ENCODE measurements at regions not wholly inside any gene's neighbourhood (a gene's known extent, or its start where the extent isn't known, plus 50 kb on each side); places are given as distances from the start of the nearest gene placed in this dataset.

GRCh38 chr7:131016230-131016629 is 282.2 kb upstream of the KLF14 start:
- Histone ChIP-seq H3K36me3 (no peaks in the 10 kb centered on the region), H3K27me3 (no peaks in the 10 kb centered on the region)
- no peak for DNase-seq

GRCh38 chr7:131019351-131019750 is 285.3 kb upstream of the KLF14 start:
- TF ChIP-seq, protein P1, sequence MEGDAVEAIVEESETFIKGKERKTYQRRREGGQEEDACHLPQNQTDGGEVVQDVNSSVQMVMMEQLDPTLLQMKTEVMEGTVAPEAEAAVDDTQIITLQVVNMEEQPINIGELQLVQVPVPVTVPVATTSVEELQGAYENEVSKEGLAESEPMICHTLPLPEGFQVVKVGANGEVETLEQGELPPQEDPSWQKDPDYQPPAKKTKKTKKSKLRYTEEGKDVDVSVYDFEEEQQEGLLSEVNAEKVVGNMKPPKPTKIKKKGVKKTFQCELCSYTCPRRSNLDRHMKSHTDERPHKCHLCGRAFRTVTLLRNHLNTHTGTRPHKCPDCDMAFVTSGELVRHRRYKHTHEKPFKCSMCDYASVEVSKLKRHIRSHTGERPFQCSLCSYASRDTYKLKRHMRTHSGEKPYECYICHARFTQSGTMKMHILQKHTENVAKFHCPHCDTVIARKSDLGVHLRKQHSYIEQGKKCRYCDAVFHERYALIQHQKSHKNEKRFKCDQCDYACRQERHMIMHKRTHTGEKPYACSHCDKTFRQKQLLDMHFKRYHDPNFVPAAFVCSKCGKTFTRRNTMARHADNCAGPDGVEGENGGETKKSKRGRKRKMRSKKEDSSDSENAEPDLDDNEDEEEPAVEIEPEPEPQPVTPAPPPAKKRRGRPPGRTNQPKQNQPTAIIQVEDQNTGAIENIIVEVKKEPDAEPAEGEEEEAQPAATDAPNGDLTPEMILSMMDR (IDR thresholded peaks at IDR 0.05), result no peak
- TF ChIP-seq POLR2A (IDR thresholded peaks at IDR 0.05), result no peak
- H3K27me3 ChIP-seq, result no peaks in the 10 kb centered on the region
- DNase-seq, result no peak
- H3K4me1 ChIP-seq, result peaks cover 0 to 20% (median 16%) of the 10 kb centered on the region in 4 donors
- H3K9me3 ChIP-seq, result no peaks in the 10 kb centered on the region
- H3K36me3 ChIP-seq, result no peaks in the 10 kb centered on the region
- no peak overlapping the region for H3K4me3 ChIP-seq
- H3K27ac ChIP-seq, result no peak overlapping the region

More at GRCh38 chr7:131016230-131016629, 282.2 kb upstream of the KLF14 start:
- Histone ChIP-seq H3K4me3 (no peak overlapping the region), H3K9me3 (no peaks in the 10 kb centered on the region), H3K27ac (no peak overlapping the region), H3K4me1 (peaks cover 0 to 37% (median 20%) of the 10 kb centered on the region in 4 donors)
- no peak for TF ChIP-seq POLR2A (IDR thresholded peaks at IDR 0.05)
- TF ChIP-seq, protein P1 (IDR thresholded peaks at IDR 0.05), result no peak

DNA sequence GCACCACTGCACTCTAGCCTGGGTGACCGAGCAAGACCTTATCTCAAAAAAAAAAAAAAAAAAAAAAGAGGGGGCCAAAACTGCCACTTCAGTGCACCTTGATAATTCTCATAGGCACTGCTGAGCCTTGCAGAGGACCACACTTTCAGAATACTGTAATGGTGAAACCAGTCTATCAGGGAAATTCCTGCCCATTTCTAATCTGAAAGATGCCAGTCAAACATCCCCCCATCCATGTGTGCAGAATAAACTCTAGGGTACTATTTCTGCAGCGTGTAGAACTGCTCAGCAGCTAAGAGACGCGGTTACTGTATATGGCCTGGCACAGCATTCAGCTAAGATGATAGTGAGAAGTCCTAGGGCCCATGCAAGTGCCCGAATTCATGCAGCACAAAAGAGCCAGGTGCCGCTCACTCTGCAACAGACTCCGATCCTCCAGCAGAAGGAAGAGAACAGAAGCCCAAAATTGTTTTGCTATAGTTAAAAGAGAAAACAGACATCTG is 286.8 kb upstream of the KLF14 start:
- no peak for TF ChIP-seq POLR2A (IDR thresholded peaks at IDR 0.05)
- TF ChIP-seq, protein P1 (IDR thresholded peaks at IDR 0.05), result no peak
- Histone ChIP-seq H3K36me3 (no peaks in the 10 kb centered on the region), H3K4me1 (peaks cover 0 to 19% (median 9%) of the 10 kb centered on the region in 4 donors), H3K27me3 (no peaks in the 10 kb centered on the region), H3K27ac (peak overlapping the region in 1 of 4 donors; percentile 40), H3K4me3 (no peak overlapping the region), H3K9me3 (no peaks in the 10 kb centered on the region)
- no peak for DNase-seq

DNA sequence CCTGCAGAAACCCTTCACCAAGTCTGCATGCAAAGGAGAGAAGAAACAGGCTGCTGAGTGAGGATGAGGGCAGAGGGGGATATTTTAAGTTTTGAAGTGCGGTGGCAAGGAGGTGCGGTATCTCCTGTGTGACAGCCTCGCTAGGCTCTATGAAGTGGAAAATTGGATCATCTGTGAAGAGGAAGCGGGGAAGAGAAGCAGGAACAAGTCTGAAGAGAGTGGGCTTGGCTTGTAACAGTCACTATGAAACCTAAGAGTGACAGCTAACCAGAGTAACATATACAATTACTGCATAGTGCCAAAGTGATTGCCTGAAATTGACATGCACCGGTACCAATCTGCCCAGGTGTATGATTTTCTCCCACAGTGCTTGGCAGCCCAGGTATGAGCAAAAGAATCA is 287.5 kb upstream of the KLF14 start:
- Histone ChIP-seq H3K9me3 (no peaks in the 10 kb centered on the region), H3K4me1 (peaks cover 0 to 20% (median 9%) of the 10 kb centered on the region in 4 donors), H3K27me3 (no peaks in the 10 kb centered on the region), H3K36me3 (no peaks in the 10 kb centered on the region), H3K4me3 (no peak overlapping the region), H3K27ac (peak overlapping the region in 1 of 4 donors; percentile 40)
- TF ChIP-seq, protein P1 (IDR thresholded peaks at IDR 0.05), result no peak
- TF ChIP-seq POLR2A (IDR thresholded peaks at IDR 0.05), result no peak
- no peak for DNase-seq

DNA sequence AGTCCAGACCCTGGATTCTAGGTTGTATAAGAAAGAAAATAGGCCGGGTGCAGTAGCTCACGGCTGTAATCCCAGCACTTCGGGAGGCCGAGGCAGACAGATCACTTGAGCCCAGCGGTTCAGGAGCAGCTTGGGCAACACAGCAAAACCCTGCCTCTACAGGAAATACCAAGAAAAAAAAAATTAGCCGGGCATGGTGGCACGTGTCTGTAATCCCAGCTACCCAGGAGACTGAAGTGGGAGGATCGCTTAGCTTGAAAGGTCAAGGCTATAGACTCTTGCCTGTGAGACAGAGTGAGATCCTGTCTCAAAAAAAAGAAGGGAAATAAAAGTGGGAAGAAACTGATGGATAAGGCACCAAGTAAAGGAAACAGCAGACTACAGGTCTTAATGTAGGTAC is 287.9 kb upstream of the KLF14 start:
- peaks cover 0 to 25% (median 9%) of the 10 kb centered on the region in 4 donors for H3K4me1 ChIP-seq
- no peaks in the 10 kb centered on the region for H3K9me3 ChIP-seq
- H3K27me3 ChIP-seq, result no peaks in the 10 kb centered on the region
- H3K36me3 ChIP-seq, result no peaks in the 10 kb centered on the region
- peak overlapping the region in 1 of 4 donors; percentile 40 for H3K27ac ChIP-seq
- DNase-seq, result no peak
- no peak for TF ChIP-seq POLR2A (IDR thresholded peaks at IDR 0.05)
- TF ChIP-seq, protein P1 (IDR thresholded peaks at IDR 0.05), result no peak
- H3K4me3 ChIP-seq, result no peak overlapping the region

Measured in Peyer's patch (tissue), 4 donors.